IPS DF 6.9 (cell line): ENCODE measurements at regions not wholly inside any gene's neighbourhood (a gene's known extent, or its start where the extent isn't known, plus 50 kb on each side); places are given as distances from the start of the nearest gene placed in this dataset.

Experiments
- DNase-seq: peaks from one replicate; pipeline ENCODE4 v3.0.0-alpha.2; 2013; ENCODE audit warnings: low read depth, low spot score
- H3K27ac ChIP-seq: one replicate; pipeline ENCODE4 v1.5.1; 2013; ENCODE audit warnings: low read length, control low read depth
- H3K27me3 ChIP-seq: 2 replicates; pipeline ENCODE4 v1.6.1; 2013; ENCODE audit warnings: mild to moderate bottlenecking, low read length; ENCODE audit not compliant: control insufficient read depth, insufficient read depth
- H3K36me3 ChIP-seq: 2 replicates; pipeline ENCODE4 v1.6.1; 2013; ENCODE audit warnings: low read length; ENCODE audit not compliant: control insufficient read depth, insufficient read depth
- H3K4me1 ChIP-seq: 2 replicates; pipeline ENCODE4 v1.6.1; 2013; ENCODE audit warnings: low read length; ENCODE audit not compliant: control insufficient read depth, insufficient read depth
- H3K4me3 ChIP-seq: 2 replicates; pipeline ENCODE4 v1.5.1; 2013; ENCODE audit warnings: mild to moderate bottlenecking, low read length
- H3K9me3 ChIP-seq: 2 replicates; pipeline ENCODE4 v1.6.1; 2013; ENCODE audit warnings: low read length, inconsistent platforms; ENCODE audit not compliant: control insufficient read depth, insufficient read depth
- WGBS: extraction: QIAGEN DNeasy Blood & Tissue Kit; methylation state at CpG from one replicate; pipeline ENCODE4 v1.1.7; 2013; ENCODE audit warnings: mixed read lengths, missing lambda C conversion rate; ENCODE audit not compliant: insufficient read length, insufficient coverage; 5-methylcytosine and 5-hydroxymethylcytosine counted together

GRCh38 chr21:41671859-41672542 lies 94.9 kb downstream of the RIPK4 start:
- WGBS: no CpG with 5 or more reads among the region's 22 CpGs

DNA sequence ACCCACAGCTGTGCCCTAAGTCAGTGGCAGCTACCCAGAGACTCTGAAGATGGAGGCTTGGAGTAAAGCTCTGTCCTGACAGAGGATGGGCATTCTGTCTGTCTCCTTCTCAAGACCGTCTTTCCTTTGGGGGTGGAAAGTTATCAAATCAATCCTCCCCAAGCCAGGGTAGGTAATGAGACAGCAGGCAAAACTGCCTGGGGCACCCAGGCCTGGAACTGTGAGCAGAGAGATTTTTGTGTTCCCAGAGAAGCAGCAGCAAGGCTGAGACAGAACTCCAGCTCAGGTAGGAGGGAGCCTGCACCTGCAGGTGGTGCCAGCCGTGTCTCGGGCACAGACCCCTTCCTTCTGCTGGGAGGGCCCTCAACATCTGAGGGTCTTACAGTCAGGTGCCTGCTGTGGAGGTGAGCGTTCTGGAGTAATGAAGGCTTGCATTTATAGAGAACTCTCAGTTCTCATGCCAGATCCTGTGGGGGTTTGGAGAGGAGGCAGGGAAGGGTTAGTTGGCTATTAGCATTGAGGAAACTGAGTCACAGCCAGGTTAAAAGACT lies 95.6 kb downstream of the RIPK4 start:
- WGBS: no CpG with 5 or more reads among the region's 4 CpGs
- H3K27ac ChIP-seq: no peak overlapping the region
- no peaks in the 10 kb centered on the region for H3K36me3 ChIP-seq
- no peaks in the 10 kb centered on the region for H3K9me3 ChIP-seq
- DNase-seq: no peak
- no peaks in the 10 kb centered on the region for H3K27me3 ChIP-seq
- no peak overlapping the region for H3K4me3 ChIP-seq
- H3K4me1 ChIP-seq: peaks cover 5% of the 10 kb centered on the region

More at GRCh38 chr21:41671859-41672542, 94.9 kb downstream of the RIPK4 start:
- no peak overlapping the region for H3K4me3 ChIP-seq
- no peak for DNase-seq
- peaks cover 5% of the 10 kb centered on the region for H3K4me1 ChIP-seq
- no peaks in the 10 kb centered on the region for H3K9me3 ChIP-seq
- H3K27ac ChIP-seq: no peak overlapping the region
- no peaks in the 10 kb centered on the region for H3K27me3 ChIP-seq
- H3K36me3 ChIP-seq: no peaks in the 10 kb centered on the region

DNA sequence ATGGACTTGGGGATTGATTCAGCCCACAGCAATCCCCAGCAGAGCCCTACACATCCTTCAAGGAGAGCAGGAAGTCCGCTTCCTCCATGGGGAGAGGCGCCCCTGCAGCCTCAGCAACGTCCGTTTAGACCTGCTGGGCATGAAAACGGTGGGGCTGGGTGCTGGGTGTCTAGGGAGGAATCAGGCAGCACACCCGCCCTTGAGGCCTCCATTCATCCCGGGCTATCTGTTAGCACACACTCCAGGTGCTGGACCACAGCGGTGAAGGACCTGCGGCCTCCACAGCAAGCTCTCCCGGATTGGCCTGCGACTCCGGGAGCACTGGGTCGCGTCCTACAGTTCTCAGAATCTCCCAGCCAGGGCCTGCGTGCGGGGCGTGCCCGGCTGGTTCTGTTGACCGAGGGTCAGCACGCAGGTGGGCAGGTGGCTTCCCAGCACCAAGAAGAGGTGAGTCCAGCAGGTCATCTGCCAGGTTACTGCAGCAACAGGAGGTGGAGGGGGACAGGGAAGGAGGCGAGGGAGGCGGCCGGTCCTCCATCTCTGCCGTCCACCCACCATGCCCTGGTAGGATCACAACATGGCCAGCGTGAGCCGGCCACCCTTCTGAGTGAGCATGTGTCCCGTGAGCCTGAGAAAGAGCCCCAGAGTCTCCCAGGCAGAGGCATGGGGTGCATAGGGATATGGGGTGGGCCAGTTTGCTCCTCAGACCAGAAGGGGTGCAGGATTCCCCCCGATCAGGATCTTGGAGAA lies 96.6 kb downstream of the RIPK4 start:
- no peaks in the 10 kb centered on the region for H3K36me3 ChIP-seq
- H3K9me3 ChIP-seq: no peaks in the 10 kb centered on the region
- DNase-seq: no peak
- WGBS: no CpG with 5 or more reads among the region's 28 CpGs
- no peak overlapping the region for H3K27ac ChIP-seq
- H3K27me3 ChIP-seq: no peaks in the 10 kb centered on the region
- H3K4me3 ChIP-seq: no peak overlapping the region
- H3K4me1 ChIP-seq: peaks cover 5% of the 10 kb centered on the region

GRCh38 chr21:41669533-41669830 lies 97.4 kb downstream of the RIPK4 start:
- WGBS: no CpG with 5 or more reads among the region's 4 CpGs

DNA sequence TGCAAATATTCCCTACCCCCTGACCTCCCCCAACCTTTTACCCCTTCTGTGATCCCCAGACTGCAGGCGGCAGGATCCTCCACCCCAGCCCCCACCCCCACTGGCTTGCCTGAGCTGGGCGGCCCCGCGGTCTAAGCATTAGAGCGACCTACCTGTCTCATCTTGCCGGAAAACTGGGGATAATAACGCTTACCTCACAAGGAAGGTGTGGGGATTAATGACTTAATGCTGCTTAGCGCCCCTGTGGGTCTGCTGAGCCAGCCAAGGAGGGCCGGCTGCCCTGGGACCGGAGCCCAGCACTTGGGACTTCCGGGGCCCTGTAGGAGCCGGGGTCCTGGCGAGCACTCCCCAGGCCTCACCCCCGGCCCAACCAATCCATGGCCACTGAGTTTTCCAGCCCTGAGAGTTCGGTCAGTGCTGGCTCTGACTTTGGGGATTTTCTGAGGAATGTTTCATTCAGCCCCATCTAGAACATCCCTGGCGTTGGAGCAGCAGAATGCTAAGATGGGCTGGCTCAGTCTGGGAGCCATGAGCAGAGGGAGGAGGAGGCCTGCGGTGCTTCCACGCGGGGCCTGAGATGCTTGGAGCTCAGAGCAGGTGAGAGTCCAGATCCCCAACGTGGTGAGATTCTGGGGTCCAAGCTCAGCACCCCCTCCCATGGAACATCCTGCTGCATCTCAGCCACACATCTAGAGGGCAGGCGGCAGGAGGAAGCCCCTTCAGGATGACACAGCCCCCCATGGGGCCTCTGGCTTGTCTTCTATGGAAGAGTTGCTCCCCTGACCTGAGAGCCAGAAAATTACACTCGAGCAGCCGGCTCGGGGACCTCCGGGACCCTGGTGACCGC lies 97.9 kb downstream of the RIPK4 start:
- WGBS: no CpG with 5 or more reads among the region's 26 CpGs
- Histone ChIP-seq H3K27me3 (no peaks in the 10 kb centered on the region), H3K4me3 (no peak overlapping the region), H3K27ac (no peak overlapping the region), H3K9me3 (no peaks in the 10 kb centered on the region), H3K4me1 (peaks cover 5% of the 10 kb centered on the region), H3K36me3 (no peaks in the 10 kb centered on the region)
- no peak for DNase-seq

More at GRCh38 chr21:41669533-41669830, 97.4 kb downstream of the RIPK4 start:
- DNase-seq: no peak
- H3K27me3 ChIP-seq: no peaks in the 10 kb centered on the region
- no peaks in the 10 kb centered on the region for H3K9me3 ChIP-seq
- peaks cover 5% of the 10 kb centered on the region for H3K4me1 ChIP-seq
- H3K36me3 ChIP-seq: no peaks in the 10 kb centered on the region
- no peak overlapping the region for H3K4me3 ChIP-seq
- no peak overlapping the region for H3K27ac ChIP-seq

DNA sequence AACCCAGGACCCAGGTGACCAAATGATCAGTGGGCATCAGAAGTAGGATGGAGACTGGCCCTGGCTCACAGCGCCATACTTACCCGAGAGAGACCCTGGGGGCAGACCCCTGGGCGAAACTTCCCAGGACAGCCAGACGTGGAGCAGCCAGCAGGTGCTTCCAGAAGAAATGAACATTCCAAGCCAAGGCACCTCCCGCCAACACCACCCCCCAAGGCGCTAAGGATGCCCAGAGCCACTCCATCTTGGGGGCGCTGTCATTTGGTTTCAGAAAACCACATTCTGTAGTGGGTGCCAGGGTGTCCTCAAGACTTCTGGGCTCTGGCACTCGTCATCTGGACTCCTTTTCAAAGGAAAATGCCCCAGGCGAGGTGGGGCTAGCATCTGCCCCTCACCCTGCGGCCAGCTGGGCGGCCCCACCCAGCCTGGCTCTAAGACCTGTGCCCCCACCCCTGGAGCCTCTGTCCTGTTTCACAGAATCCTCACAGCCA lies 98.8 kb downstream of the RIPK4 start:
- no CpG with 5 or more reads among the region's 11 CpGs for WGBS
- no peak overlapping the region for H3K4me3 ChIP-seq

GRCh38 chr21:41667136-41667535 lies 99.7 kb downstream of the RIPK4 start:
- no peak for DNase-seq
- Histone ChIP-seq H3K27me3 (no peaks in the 10 kb centered on the region), H3K9me3 (no peaks in the 10 kb centered on the region), H3K36me3 (no peaks in the 10 kb centered on the region), H3K4me1 (no peaks in the 10 kb centered on the region), H3K27ac (no peak overlapping the region), H3K4me3 (no peak overlapping the region)
- no CpG with 5 or more reads among the region's 3 CpGs for WGBS

More for the DNA sequence above, 98.8 kb downstream of the RIPK4 start:
- no peaks in the 10 kb centered on the region for H3K9me3 ChIP-seq
- peaks cover 2% of the 10 kb centered on the region for H3K4me1 ChIP-seq
- H3K36me3 ChIP-seq: no peaks in the 10 kb centered on the region
- H3K27me3 ChIP-seq: no peaks in the 10 kb centered on the region
- no peak for DNase-seq
- no peak overlapping the region for H3K27ac ChIP-seq

GRCh38 chr21:41666641-41667081 lies 100.2 kb downstream of the RIPK4 start:
- Histone ChIP-seq H3K36me3 (no peaks in the 10 kb centered on the region), H3K4me1 (no peaks in the 10 kb centered on the region), H3K27ac (no peak overlapping the region), H3K9me3 (no peaks in the 10 kb centered on the region), H3K27me3 (no peaks in the 10 kb centered on the region), H3K4me3 (no peak overlapping the region)
- DNase-seq: no peak
- no CpG with 5 or more reads among the region's 7 CpGs for WGBS

- DNase-seq: no peak
- no peaks in the 10 kb centered on the region for H3K27me3 ChIP-seq
- no peaks in the 10 kb centered on the region for H3K9me3 ChIP-seq
- H3K36me3 ChIP-seq: no peaks in the 10 kb centered on the region
- no peak overlapping the region for H3K27ac ChIP-seq
- no peaks in the 10 kb centered on the region for H3K4me1 ChIP-seq
- no peak overlapping the region for H3K4me3 ChIP-seq
- no CpG with 5 or more reads among the region's 16 CpGs for WGBS
These were observed 100.9 kb downstream of the RIPK4 start for GRCh38 chr21:41665766-41666595.
